LNCaP clone FGC (cell line): ENCODE measurements at regions not wholly inside any gene's neighbourhood (a gene's known extent, or its start where the extent isn't known, plus 50 kb on each side); places are given as distances from the start of the nearest gene placed in this dataset.
"Not testable (repeated sequence)": the region's sequence is repeated elsewhere in the genome, so short reads cannot be mapped to it uniquely, and the experiment has no call there.

Source experiments
- DNase-seq: peaks from one replicate; pipeline ENCODE4 v3.0.0-alpha.2; 2011; ENCODE audit warnings: low read depth
- H3K4me3 ChIP-seq: 2 replicates; pipeline ENCODE4 v1.5.1; 2011; ENCODE audit warnings: mild to moderate bottlenecking, low read depth, low read length, control low read depth
- TF ChIP-seq, protein P1 (sequence below): IDR thresholded peaks from 2 replicates; pipeline ENCODE4 v1.5.1; 2012; ENCODE audit warnings: mild to moderate bottlenecking; ENCODE audit not compliant: control insufficient read depth, insufficient read depth; ENCODE audit errors: extremely low read depth

DNA sequence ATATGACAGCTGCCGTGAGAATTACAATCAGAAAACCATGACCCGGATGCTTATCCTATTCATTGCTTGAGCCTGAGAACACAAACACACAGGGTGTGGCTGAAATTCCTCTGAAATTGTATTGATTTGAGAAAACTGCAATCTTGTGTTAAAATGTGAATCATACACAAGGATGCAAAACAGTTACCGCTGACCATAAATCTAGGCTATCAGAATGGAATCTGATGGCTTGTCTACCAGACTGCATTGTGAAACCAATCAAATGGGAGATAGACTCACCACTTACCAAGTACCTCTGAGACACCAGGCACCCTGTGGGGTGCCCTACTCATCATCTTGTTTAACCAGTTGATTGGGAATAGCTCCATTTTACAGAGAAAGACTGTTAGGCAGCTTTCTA is 188.7 kb upstream of the MSX2 start:
- no peak for DNase-seq
- TF ChIP-seq, protein P1, sequence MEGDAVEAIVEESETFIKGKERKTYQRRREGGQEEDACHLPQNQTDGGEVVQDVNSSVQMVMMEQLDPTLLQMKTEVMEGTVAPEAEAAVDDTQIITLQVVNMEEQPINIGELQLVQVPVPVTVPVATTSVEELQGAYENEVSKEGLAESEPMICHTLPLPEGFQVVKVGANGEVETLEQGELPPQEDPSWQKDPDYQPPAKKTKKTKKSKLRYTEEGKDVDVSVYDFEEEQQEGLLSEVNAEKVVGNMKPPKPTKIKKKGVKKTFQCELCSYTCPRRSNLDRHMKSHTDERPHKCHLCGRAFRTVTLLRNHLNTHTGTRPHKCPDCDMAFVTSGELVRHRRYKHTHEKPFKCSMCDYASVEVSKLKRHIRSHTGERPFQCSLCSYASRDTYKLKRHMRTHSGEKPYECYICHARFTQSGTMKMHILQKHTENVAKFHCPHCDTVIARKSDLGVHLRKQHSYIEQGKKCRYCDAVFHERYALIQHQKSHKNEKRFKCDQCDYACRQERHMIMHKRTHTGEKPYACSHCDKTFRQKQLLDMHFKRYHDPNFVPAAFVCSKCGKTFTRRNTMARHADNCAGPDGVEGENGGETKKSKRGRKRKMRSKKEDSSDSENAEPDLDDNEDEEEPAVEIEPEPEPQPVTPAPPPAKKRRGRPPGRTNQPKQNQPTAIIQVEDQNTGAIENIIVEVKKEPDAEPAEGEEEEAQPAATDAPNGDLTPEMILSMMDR: no peak
- H3K4me3 ChIP-seq: no peak overlapping the region

DNA sequence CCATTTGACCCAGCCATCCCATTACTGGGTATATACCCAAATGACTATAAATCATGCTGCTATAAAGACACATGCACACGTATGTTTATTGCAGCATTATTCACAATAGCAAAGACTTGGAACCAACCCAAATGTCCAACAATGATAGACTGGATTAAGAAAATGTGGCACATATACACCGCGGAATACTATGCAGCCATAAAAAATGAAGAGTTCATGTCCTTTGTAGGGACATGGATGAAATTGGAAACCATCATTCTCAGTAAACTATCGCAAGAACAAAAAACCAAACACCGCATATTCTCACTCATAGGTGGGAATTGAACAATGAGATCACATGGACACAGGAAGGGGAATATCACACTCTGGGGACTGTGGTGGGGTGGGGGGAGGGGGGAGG is 184.6 kb upstream of the MSX2 start:
- not testable (repeated sequence) for DNase-seq

DNA sequence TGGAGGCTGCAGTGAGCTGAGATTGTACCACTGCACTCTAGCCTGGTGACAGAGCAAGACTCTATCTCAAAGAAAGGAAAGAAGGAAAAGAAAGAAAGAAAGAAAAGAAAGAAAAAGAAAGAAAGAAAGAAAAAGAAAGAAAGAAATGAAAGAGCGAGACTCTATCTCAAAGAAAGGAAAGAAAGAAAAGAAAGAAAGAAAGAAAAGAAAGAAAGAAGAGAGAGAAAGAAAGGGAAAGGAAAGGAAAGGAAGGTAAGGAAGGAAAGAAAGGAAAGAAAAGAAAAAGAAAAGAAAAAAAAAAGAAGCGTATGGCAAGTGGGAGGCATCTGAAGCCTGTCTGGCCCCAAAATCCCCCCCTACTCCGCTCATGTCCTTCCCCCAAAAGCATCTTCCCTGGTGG is 182.3 kb upstream of the MSX2 start:
- TF ChIP-seq, protein P1: no peak
- H3K4me3 ChIP-seq: no peak overlapping the region
- no peak for DNase-seq

More for the DNA sequence above, 184.6 kb upstream of the MSX2 start:
- H3K4me3 ChIP-seq: not testable (repeated sequence)

DNA sequence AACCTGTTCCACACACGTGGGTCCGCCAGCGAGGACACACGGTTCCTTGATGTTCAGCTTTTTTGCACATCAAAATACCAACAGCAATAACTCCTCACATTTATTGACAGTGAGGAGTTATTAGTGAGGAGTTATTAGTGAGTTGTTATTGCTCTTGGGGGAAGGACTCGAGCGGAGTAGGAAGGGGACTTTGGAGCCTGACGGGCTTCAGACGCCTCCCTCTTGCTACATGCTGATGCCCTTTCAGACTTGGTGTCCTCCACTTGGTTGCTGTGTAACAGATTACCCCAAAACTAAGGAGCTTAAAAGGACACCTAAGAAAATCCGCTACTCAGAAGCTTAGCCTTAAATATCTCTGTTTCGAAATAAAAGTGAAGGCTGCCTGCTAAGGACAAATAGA is 181.9 kb upstream of the MSX2 start:
- DNase-seq: no peak
- no peak overlapping the region for H3K4me3 ChIP-seq
- TF ChIP-seq, protein P1: no peak

DNA sequence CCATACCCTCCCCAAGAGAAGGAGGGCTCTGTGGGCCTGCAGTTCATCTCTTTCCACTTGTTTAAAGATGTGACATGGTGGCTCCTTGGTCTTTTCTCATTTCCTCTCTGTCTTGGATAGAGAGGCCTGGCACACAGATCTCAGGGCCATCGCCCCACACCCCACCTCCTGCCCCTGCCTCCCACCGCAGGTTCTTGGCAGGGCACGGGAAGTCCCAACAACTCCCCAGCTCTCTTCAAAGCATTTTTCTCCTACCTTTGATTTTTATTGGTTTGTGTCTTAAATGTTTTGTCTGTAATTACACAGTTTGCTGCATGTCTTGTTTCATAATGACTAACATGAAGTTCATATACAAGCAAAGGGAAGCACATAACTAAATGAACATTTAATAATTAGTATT is 178.5 kb upstream of the MSX2 start:
- DNase-seq: no peak
- TF ChIP-seq, protein P1: no peak
- H3K4me3 ChIP-seq: no peak overlapping the region

DNA sequence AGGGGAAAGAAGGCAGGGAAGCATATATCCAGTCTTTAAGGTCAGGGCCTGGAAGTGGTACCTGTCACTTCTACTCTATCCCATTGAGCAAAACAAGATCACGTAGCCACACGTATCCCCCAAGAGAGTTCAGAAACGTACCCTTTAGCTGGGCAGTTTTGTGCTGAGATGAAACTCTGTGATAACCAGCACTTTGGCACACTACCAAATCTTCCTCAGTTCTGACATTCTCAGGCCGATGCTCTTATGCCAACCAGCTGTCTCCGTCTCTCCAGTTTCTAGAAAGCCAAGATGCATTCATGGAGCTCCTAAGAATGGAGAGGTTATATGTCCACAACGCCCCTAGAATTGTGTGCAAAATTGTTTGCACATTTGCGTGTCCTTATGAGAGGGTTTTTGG is 176.6 kb upstream of the MSX2 start:
- no peak for DNase-seq
- no peak overlapping the region for H3K4me3 ChIP-seq
- TF ChIP-seq, protein P1: no peak

DNA sequence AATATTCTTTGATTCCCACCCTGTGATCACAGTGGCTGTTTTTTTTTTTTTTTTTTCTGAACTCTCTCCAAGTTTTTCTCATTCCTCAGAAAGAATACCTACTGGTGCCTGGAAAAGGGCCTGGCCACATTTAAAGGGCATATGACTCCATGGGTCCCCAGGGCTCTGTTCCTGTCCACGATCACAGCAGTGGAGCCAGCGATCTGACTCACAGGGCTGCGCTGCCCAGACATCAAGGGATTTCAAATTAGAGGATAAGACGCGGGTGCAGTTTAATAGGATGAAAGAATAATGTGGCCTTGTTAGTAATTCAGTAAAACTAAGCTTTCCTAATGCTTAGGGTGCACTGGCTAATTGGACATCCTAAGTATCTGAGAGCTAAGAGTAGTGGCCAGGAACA is 175.1 kb upstream of the MSX2 start:
- DNase-seq: no peak
- TF ChIP-seq, protein P1: no peak
- no peak overlapping the region for H3K4me3 ChIP-seq

DNA sequence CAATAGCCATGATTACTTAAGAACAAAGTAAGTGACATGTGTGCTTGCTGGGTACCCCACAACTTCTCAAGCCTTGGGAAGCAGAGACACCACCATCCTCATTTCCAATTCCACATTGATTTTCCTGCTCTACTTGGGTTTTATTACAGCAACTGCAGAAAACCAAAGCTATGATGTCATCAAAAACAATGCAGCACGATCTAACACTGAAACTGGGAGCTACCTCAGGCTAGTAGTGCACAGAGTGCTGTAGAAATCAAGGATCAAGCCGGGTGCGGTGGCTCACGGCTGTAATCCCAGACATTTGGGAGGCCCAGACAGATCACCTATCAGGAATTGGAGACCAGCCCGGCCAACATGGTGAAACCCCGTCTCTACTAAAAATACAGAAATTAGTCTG is 174.4 kb upstream of the MSX2 start:
- no peak overlapping the region for H3K4me3 ChIP-seq
- TF ChIP-seq, protein P1: no peak
- DNase-seq: no peak
